Activated CD4-positive, alpha-beta T cell treated with anti-CD3 and anti-CD28 coated beads for 36 hours (primary cell): ENCODE measurements at regions not wholly inside any gene's neighbourhood (a gene's known extent, or its start where the extent isn't known, plus 50 kb on each side); places are given as distances from the start of the nearest gene placed in this dataset.

Experiments used
- ATAC-seq: fragments of 200-7000 bp; cut with Tn5 transposase; one replicate; pipeline ENCODE4 v1.10.0; 2021; ENCODE audit warnings: mild to moderate bottlenecking, moderate library complexity
- CTCF ChIA-PET: fragments of 350-600 bp; sonication (Branson Sonifier 250); formaldehyde crosslinking; loops from one replicate; lab custom pipeline; 2021; ENCODE audit warnings: antibody characterized with exemption; lab: Charles Lee
- POLR2A ChIA-PET: fragments of 350-600 bp; sonication (Branson Sonifier 250); formaldehyde crosslinking; loops from one replicate; lab custom pipeline; 2021; ENCODE audit warnings: antibody characterized with exemption, inconsistent platforms; lab: Charles Lee
- DNase-seq: peaks from one replicate; pipeline ENCODE4 v3.0.0-alpha.2; 2020
- H3K27ac Mint-ChIP-seq: one replicate; pipeline ENCODE4 v1.8.0; 2021; ENCODE audit warnings: mixed read lengths
- H3K27me3 Mint-ChIP-seq: one replicate; pipeline ENCODE4 v1.8.0; 2021; ENCODE audit warnings: mixed read lengths
- H3K36me3 Mint-ChIP-seq: one replicate; pipeline ENCODE4 v1.8.0; 2021; ENCODE audit warnings: low read depth, mixed read lengths
- H3K4me1 Mint-ChIP-seq: one replicate; pipeline ENCODE4 v1.8.0; 2021; ENCODE audit warnings: mixed read lengths
- H3K4me3 Mint-ChIP-seq: one replicate; pipeline ENCODE4 v1.8.0; 2021; ENCODE audit warnings: mild to moderate bottlenecking, moderate library complexity, mixed read lengths
- H3K9me3 Mint-ChIP-seq: one replicate; pipeline ENCODE4 v1.8.0; 2021; ENCODE audit warnings: low read depth, mixed read lengths
- intact Hi-C, 2 experiments: fragments of 100-400 bp; cut with DNase I in 1 of 2; cut with micrococcal nuclease in 1 of 2; formaldehyde crosslinking; loops; one replicate each; pipeline versions ENCODE4 v1.14.2 to v1.15.1; 2022 to 2024; cut with DNase I, micrococcal nuclease

- Mint-ChIP-seq H3K36me3 (no peaks in the 10 kb centered on the region), H3K9me3 (no peaks in the 10 kb centered on the region), H3K27me3 (no peaks in the 10 kb centered on the region), H3K4me1 (no peaks in the 10 kb centered on the region), H3K4me3 (no peak overlapping the region), H3K27ac (no peak overlapping the region)
- intact Hi-C loops: no loop called here
- POLR2A ChIA-PET: no interaction called here
- no peak for DNase-seq
- no peak for ATAC-seq
- CTCF ChIA-PET: no interaction called here
These were observed 95.8 kb downstream of the BDNF start for GRCh38 chr11:27604416-27604815.

GRCh38 chr11:27603376-27603990 is 96.8 kb downstream of the BDNF start:
- no peaks in the 10 kb centered on the region for H3K9me3 Mint-ChIP-seq
- no peaks in the 10 kb centered on the region for H3K4me1 Mint-ChIP-seq
- no peaks in the 10 kb centered on the region for H3K27me3 Mint-ChIP-seq
- ATAC-seq (no peak), DNase-seq (no peak)
- ChIA-PET POLR2A (no interaction called here), CTCF (no interaction called here)
- no peak overlapping the region for H3K4me3 Mint-ChIP-seq
- intact Hi-C loops: no loop called here
- no peaks in the 10 kb centered on the region for H3K36me3 Mint-ChIP-seq
- H3K27ac Mint-ChIP-seq: no peak overlapping the region

- Mint-ChIP-seq H3K4me3 (no peak overlapping the region), H3K27ac (no peak overlapping the region), H3K9me3 (no peaks in the 10 kb centered on the region), H3K4me1 (no peaks in the 10 kb centered on the region), H3K36me3 (no peaks in the 10 kb centered on the region), H3K27me3 (no peaks in the 10 kb centered on the region)
- CTCF ChIA-PET: no interaction called here
- POLR2A ChIA-PET: no interaction called here
- intact Hi-C loops: no loop called here
- no peak for ATAC-seq
- no peak for DNase-seq
These were observed 94.1 kb upstream of the LIN7C start for GRCh38 chr11:27600656-27601055.

- CTCF ChIA-PET: no interaction called here
- no peak for ATAC-seq
These were observed 92.6 kb upstream of the LIN7C start for GRCh38 chr11:27599217-27599616.

GRCh38 chr11:27596802-27597201 is 90.2 kb upstream of the LIN7C start:
- intact Hi-C loops: no loop called here
- no peak overlapping the region for H3K27ac Mint-ChIP-seq
- ATAC-seq: no peak
- no peak for DNase-seq
- H3K4me3 Mint-ChIP-seq: no peak overlapping the region
- peaks cover 2% of the 10 kb centered on the region for H3K36me3 Mint-ChIP-seq
- H3K27me3 Mint-ChIP-seq: no peaks in the 10 kb centered on the region
- CTCF ChIA-PET: no interaction called here
- POLR2A ChIA-PET: no interaction called here
- no peaks in the 10 kb centered on the region for H3K4me1 Mint-ChIP-seq
- no peaks in the 10 kb centered on the region for H3K9me3 Mint-ChIP-seq

More at GRCh38 chr11:27599217-27599616, 92.6 kb upstream of the LIN7C start:
- Mint-ChIP-seq H3K9me3 (no peaks in the 10 kb centered on the region), H3K27ac (no peak overlapping the region), H3K27me3 (no peaks in the 10 kb centered on the region), H3K4me3 (no peak overlapping the region), H3K4me1 (no peaks in the 10 kb centered on the region), H3K36me3 (peaks cover 2% of the 10 kb centered on the region)
- POLR2A ChIA-PET: no interaction called here
- intact Hi-C loops: no loop called here
- DNase-seq: no peak

- POLR2A ChIA-PET: no interaction called here
- H3K27me3 Mint-ChIP-seq: no peaks in the 10 kb centered on the region
- H3K4me1 Mint-ChIP-seq: no peaks in the 10 kb centered on the region
- CTCF ChIA-PET: no interaction called here
- peaks cover 2% of the 10 kb centered on the region for H3K36me3 Mint-ChIP-seq
- no peaks in the 10 kb centered on the region for H3K9me3 Mint-ChIP-seq
- ATAC-seq (no peak), DNase-seq (no peak)
- no peak overlapping the region for H3K27ac Mint-ChIP-seq
- no peak overlapping the region for H3K4me3 Mint-ChIP-seq
- intact Hi-C loops: no loop called here
These were observed 89.8 kb upstream of the LIN7C start for GRCh38 chr11:27596388-27596787.

GRCh38 chr11:27592098-27592780 is 85.7 kb upstream of the LIN7C start:
- ChIA-PET CTCF (no interaction called here), POLR2A (no interaction called here)
- ATAC-seq: no peak
- Mint-ChIP-seq H3K4me1 (no peaks in the 10 kb centered on the region), H3K27me3 (no peaks in the 10 kb centered on the region), H3K27ac (no peak overlapping the region), H3K9me3 (no peaks in the 10 kb centered on the region), H3K4me3 (no peak overlapping the region), H3K36me3 (peaks cover 2% of the 10 kb centered on the region)
- intact Hi-C loops: no loop called here
- DNase-seq: no peak

- DNase-seq (no peak), ATAC-seq (no peak)
- intact Hi-C loops: no loop called here
- H3K4me3 Mint-ChIP-seq: no peak overlapping the region
- H3K9me3 Mint-ChIP-seq: no peaks in the 10 kb centered on the region
- H3K27ac Mint-ChIP-seq: no peak overlapping the region
- CTCF ChIA-PET: interaction anchor here (0.5 to 1.0 kb wide), 3 partner anchors 116 to 123 kb away, joined by 3 read pairs; no protein-coding TSS in a partner anchor
- no peaks in the 10 kb centered on the region for H3K4me1 Mint-ChIP-seq
- H3K27me3 Mint-ChIP-seq: no peaks in the 10 kb centered on the region
- peaks cover 5% of the 10 kb centered on the region for H3K36me3 Mint-ChIP-seq
- POLR2A ChIA-PET: no interaction called here
These were observed 76.1 kb upstream of the LIN7C start for GRCh38 chr11:27582621-27583020.

GRCh38 chr11:27574342-27574741 is 67.8 kb upstream of the LIN7C start:
- Mint-ChIP-seq H3K4me1 (no peaks in the 10 kb centered on the region), H3K4me3 (no peak overlapping the region), H3K9me3 (no peaks in the 10 kb centered on the region), H3K36me3 (no peaks in the 10 kb centered on the region), H3K27ac (no peak overlapping the region), H3K27me3 (no peaks in the 10 kb centered on the region)
- ATAC-seq (no peak), DNase-seq (no peak)
- ChIA-PET POLR2A (no interaction called here), CTCF (no interaction called here)
- intact Hi-C loops: no loop called here

GRCh38 chr11:27573024-27573423 is 66.5 kb upstream of the LIN7C start:
- POLR2A ChIA-PET: no interaction called here
- H3K4me1 Mint-ChIP-seq: no peaks in the 10 kb centered on the region
- H3K9me3 Mint-ChIP-seq: no peaks in the 10 kb centered on the region
- no peaks in the 10 kb centered on the region for H3K27me3 Mint-ChIP-seq
- intact Hi-C loops: no loop called here
- H3K27ac Mint-ChIP-seq: no peak overlapping the region
- no peak for ATAC-seq
- no peaks in the 10 kb centered on the region for H3K36me3 Mint-ChIP-seq
- no peak overlapping the region for H3K4me3 Mint-ChIP-seq
- CTCF ChIA-PET: no interaction called here
- no peak for DNase-seq

GRCh38 chr11:27571154-27571810 is 64.7 kb upstream of the LIN7C start:
- H3K27ac Mint-ChIP-seq: no peak overlapping the region
- ChIA-PET POLR2A (no interaction called here), CTCF (interaction anchor here (0.6 kb wide), 1 partner anchor 239 kb away, joined by 3 read pairs; no protein-coding TSS in a partner anchor)
- intact Hi-C loops: no loop called here
- ATAC-seq (no peak), DNase-seq (no peak)
- no peaks in the 10 kb centered on the region for H3K27me3 Mint-ChIP-seq
- H3K4me1 Mint-ChIP-seq: no peaks in the 10 kb centered on the region
- H3K36me3 Mint-ChIP-seq: no peaks in the 10 kb centered on the region
- H3K4me3 Mint-ChIP-seq: no peak overlapping the region
- no peaks in the 10 kb centered on the region for H3K9me3 Mint-ChIP-seq

- ATAC-seq: no peak
- Mint-ChIP-seq H3K4me1 (no peaks in the 10 kb centered on the region), H3K27me3 (no peaks in the 10 kb centered on the region), H3K36me3 (no peaks in the 10 kb centered on the region), H3K4me3 (no peak overlapping the region), H3K9me3 (no peaks in the 10 kb centered on the region), H3K27ac (no peak overlapping the region)
- no peak for DNase-seq
- intact Hi-C loops: no loop called here
- ChIA-PET POLR2A (no interaction called here), CTCF (interaction anchor here (0.6 kb wide), 1 partner anchor 238 kb away, joined by 3 read pairs; no protein-coding TSS in a partner anchor)
These were observed 64.0 kb upstream of the LIN7C start for GRCh38 chr11:27570542-27570941.
